ENCODE measurements at regions not wholly inside any gene's neighbourhood (a gene's known extent, or its start where the extent isn't known, plus 50 kb on each side); places are given as distances from the start of the nearest gene placed in this dataset.

GRCh38 chr18:57276829-57277228 lies 75.5 kb upstream of the ST8SIA3 start:
- no peak for TF ChIP-seq CTCF (IDR thresholded peaks at IDR 0.05; ENCODE audit: low read depth, low read length)
- DNase-seq (ENCODE audit: low read depth in 2 of 2) = no peak
- no peak overlapping the region for H3K4me3 ChIP-seq (replicated peaks in 1 of 2; ENCODE audit: low read depth in 2 of 2, low read length in 2 of 2)

- no peak for DNase-seq (ENCODE audit: low read depth in 2 of 2)
- no peak for TF ChIP-seq CTCF (IDR thresholded peaks at IDR 0.05; ENCODE audit: low read depth, low read length)
- H3K4me3 ChIP-seq (replicated peaks in 1 of 2; ENCODE audit: low read depth in 2 of 2, low read length in 2 of 2) = no peak overlapping the region
Measured at GRCh38 chr18:57278933-57279332, 73.4 kb upstream of the ST8SIA3 start.

- DNase-seq (ENCODE audit: low read depth in 2 of 2) = no peak
- TF ChIP-seq CTCF (IDR thresholded peaks at IDR 0.05; ENCODE audit: low read depth, low read length) = no peak
- no peak overlapping the region for H3K4me3 ChIP-seq (replicated peaks in 1 of 2; ENCODE audit: low read depth in 2 of 2, low read length in 2 of 2)
Measured at GRCh38 chr18:57281519-57281918, 70.8 kb upstream of the ST8SIA3 start.

- no peak overlapping the region for H3K4me3 ChIP-seq (replicated peaks in 1 of 2; ENCODE audit: low read depth in 2 of 2, low read length in 2 of 2)
- TF ChIP-seq CTCF (IDR thresholded peaks at IDR 0.05; ENCODE audit: low read depth, low read length) = no peak
- DNase-seq (ENCODE audit: low read depth in 2 of 2) = no peak
Measured at GRCh38 chr18:57286949-57287348, 65.4 kb upstream of the ST8SIA3 start.

- TF ChIP-seq CTCF (IDR thresholded peaks at IDR 0.05; ENCODE audit: low read depth, low read length) = no peak
- no peak for DNase-seq (ENCODE audit: low read depth in 2 of 2)
- no peak overlapping the region for H3K4me3 ChIP-seq (replicated peaks in 1 of 2; ENCODE audit: low read depth in 2 of 2, low read length in 2 of 2)
Measured at GRCh38 chr18:57287766-57288165, 64.6 kb upstream of the ST8SIA3 start.

- H3K4me3 ChIP-seq (replicated peaks in 1 of 2; ENCODE audit: low read depth in 2 of 2, low read length in 2 of 2) = no peak overlapping the region
- no peak for DNase-seq (ENCODE audit: low read depth in 2 of 2)
- TF ChIP-seq CTCF (IDR thresholded peaks at IDR 0.05; ENCODE audit: low read depth, low read length) = no peak
Measured at GRCh38 chr18:57294547-57294946, 57.8 kb upstream of the ST8SIA3 start.

GRCh38 chr18:57296336-57296735 lies 56.0 kb upstream of the ST8SIA3 start:
- no peak for TF ChIP-seq CTCF (IDR thresholded peaks at IDR 0.05; ENCODE audit: low read depth, low read length)
- no peak overlapping the region for H3K4me3 ChIP-seq (replicated peaks in 1 of 2; ENCODE audit: low read depth in 2 of 2, low read length in 2 of 2)

More at GRCh38 chr18:57296336-57296735, 56.0 kb upstream of the ST8SIA3 start:
- no peak for DNase-seq (ENCODE audit: low read depth in 2 of 2)
